Erythroblast (primary cell): ENCODE measurements at regions not wholly inside any gene's neighbourhood (a gene's known extent, or its start where the extent isn't known, plus 50 kb on each side); places are given as distances from the start of the nearest gene placed in this dataset.

Source experiments
- GATA1 ChIP-seq: IDR thresholded peaks from 2 replicates; pipeline ENCODE4 v1.6.1; 2011; ENCODE audit warnings: low read depth, mild to moderate bottlenecking, control low read depth, low read length, moderate library complexity
- POLR2A ChIP-seq: IDR thresholded peaks from 2 replicates; pipeline ENCODE4 v1.6.1; 2011; ENCODE audit warnings: mild to moderate bottlenecking, low read length

DNA sequence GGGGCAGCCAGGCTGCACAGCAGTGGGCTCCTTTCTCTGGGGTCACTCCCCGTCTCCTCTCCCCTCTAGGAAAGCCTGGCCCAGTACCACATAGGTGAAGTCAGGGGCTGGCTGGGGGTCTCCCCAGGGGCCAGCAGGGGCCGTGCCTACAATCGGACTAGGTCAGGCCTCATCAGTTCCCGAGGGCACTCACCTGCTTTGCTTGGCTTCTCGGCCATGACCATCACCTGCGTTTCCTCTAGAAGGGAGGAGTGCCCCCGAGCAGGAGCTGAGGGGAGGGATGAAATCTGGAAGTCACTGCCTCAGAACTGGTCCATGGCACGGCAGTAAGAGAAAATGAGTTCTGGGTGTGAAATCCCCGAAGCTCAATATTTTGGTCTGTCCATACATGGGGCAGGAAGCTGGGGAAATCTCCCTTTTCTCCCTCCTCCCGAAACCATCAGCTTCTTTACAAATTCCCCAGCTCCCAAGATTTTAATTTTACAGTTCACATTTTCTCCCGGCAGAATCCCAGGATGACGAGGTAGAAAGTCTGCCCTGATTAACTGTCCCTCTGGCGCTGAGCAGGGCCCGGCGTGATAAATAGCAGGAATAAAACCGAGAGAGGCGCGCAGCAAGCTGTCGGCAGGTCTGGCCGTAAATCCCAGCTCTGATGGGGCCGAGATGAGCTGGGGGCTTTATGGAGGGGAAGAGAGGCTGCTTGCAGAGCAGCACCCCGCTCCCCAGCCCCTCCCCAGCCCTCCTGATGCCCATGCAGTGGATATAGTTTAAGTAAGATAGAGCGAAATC is 172.1 kb downstream of the RBFOX3 start:
- no peak for TF ChIP-seq POLR2A
- TF ChIP-seq GATA1: no peak
